ENCODE measurements at regions not wholly inside any gene's neighbourhood (a gene's known extent, or its start where the extent isn't known, plus 50 kb on each side); places are given as distances from the start of the nearest gene placed in this dataset.

GRCh38 chr1:38265293-38266196 lies 219.0 kb upstream of the POU3F1 start:
- peaks cover 5% of the 10 kb centered on the region for H3K9me3 Mint-ChIP-seq
- no peaks in the 10 kb centered on the region for H3K9me3 ChIP-seq (ENCODE audit: low read depth)
- peaks cover 10% of the 10 kb centered on the region for H3F3A ChIP-seq (ENCODE audit: low read depth)
- no peaks in the 10 kb centered on the region for H3K27me3 ChIP-seq
- no peak overlapping the region for H3K4me3 ChIP-seq
- H3K27ac ChIP-seq, result no peak overlapping the region
- no peak overlapping the region for H3K9ac ChIP-seq
- H2AFZ ChIP-seq (replicated peaks), result no peak overlapping the region
- no peak for DNase-seq (ENCODE audit: low spot score)
- no peaks in the 10 kb centered on the region for H4K20me1 ChIP-seq (ENCODE audit: low read depth)
- no peaks in the 10 kb centered on the region for H3K36me3 ChIP-seq
- no peak overlapping the region for H3K4me3 Mint-ChIP-seq
- H3K27ac Mint-ChIP-seq, result no peak overlapping the region
- H3K4me1 ChIP-seq, result peaks cover 9% of the 10 kb centered on the region
- peaks cover 23% of the 10 kb centered on the region for H3K4me1 Mint-ChIP-seq
- H3K36me3 Mint-ChIP-seq, result no peaks in the 10 kb centered on the region
- H3K27me3 Mint-ChIP-seq (ENCODE audit: insufficient read depth, low read depth), result peaks cover 12% of the 10 kb centered on the region
- H3K4me2 ChIP-seq, result no peak overlapping the region
- no peaks in the 10 kb centered on the region for H3K79me2 ChIP-seq (ENCODE audit: low read depth)
- no peak for TF ChIP-seq EZH2phosphoT487 (IDR thresholded peaks at IDR 0.05)
- TF ChIP-seq EZH2 (IDR thresholded peaks at IDR 0.05), result no peak
- TF ChIP-seq CTCF (IDR thresholded peaks at IDR 0.05), result no peak

- Histone ChIP-seq H3K9ac (no peak overlapping the region), H3K4me1 (peaks cover 3% of the 10 kb centered on the region), H3K79me2 (ENCODE audit: low read depth) (no peaks in the 10 kb centered on the region), H3F3A (ENCODE audit: low read depth) (no peaks in the 10 kb centered on the region), H3K27me3 (no peaks in the 10 kb centered on the region), H3K4me2 (no peak overlapping the region), H3K9me3 (ENCODE audit: low read depth) (no peaks in the 10 kb centered on the region), H4K20me1 (ENCODE audit: low read depth) (no peaks in the 10 kb centered on the region), H2AFZ (replicated peaks) (no peak overlapping the region), H3K36me3 (no peaks in the 10 kb centered on the region), H3K27ac (no peak overlapping the region), H3K4me3 (no peak overlapping the region)
- TF ChIP-seq EZH2 (IDR thresholded peaks at IDR 0.05) (no peak), CTCF (IDR thresholded peaks at IDR 0.05) (no peak), EZH2phosphoT487 (IDR thresholded peaks at IDR 0.05) (no peak)
- DNase-seq (ENCODE audit: low spot score), result no peak
- Mint-ChIP-seq H3K4me1 (peaks cover 10% of the 10 kb centered on the region), H3K4me3 (no peak overlapping the region), H3K9me3 (peaks cover 12% of the 10 kb centered on the region), H3K27me3 (ENCODE audit: insufficient read depth, low read depth) (peaks cover 7% of the 10 kb centered on the region), H3K36me3 (no peaks in the 10 kb centered on the region), H3K27ac (no peak overlapping the region)
Observed at GRCh38 chr1:38263438-38263837, 216.8 kb upstream of the POU3F1 start.

- Mint-ChIP-seq H3K4me3 (no peak overlapping the region), H3K27ac (no peak overlapping the region), H3K27me3 (ENCODE audit: insufficient read depth, low read depth) (peaks cover 12% of the 10 kb centered on the region)
Observed at GRCh38 chr1:38261574-38261973, 215.0 kb upstream of the POU3F1 start.

More at GRCh38 chr1:38261574-38261973, 215.0 kb upstream of the POU3F1 start:
- Histone ChIP-seq H3K4me2 (no peak overlapping the region), H4K20me1 (ENCODE audit: low read depth) (no peaks in the 10 kb centered on the region), H3K79me2 (ENCODE audit: low read depth) (no peaks in the 10 kb centered on the region), H3K9me3 (ENCODE audit: low read depth) (no peaks in the 10 kb centered on the region), H3K36me3 (no peaks in the 10 kb centered on the region), H3K4me1 (peaks cover 12% of the 10 kb centered on the region), H3K27me3 (no peaks in the 10 kb centered on the region), H2AFZ (replicated peaks) (no peak overlapping the region), H3F3A (ENCODE audit: low read depth) (no peaks in the 10 kb centered on the region), H3K27ac (no peak overlapping the region), H3K4me3 (no peak overlapping the region), H3K9ac (no peak overlapping the region)
- Mint-ChIP-seq H3K9me3 (peaks cover 12% of the 10 kb centered on the region), H3K4me1 (peaks cover 12% of the 10 kb centered on the region), H3K36me3 (no peaks in the 10 kb centered on the region)
- DNase-seq (ENCODE audit: low spot score), result no peak
- TF ChIP-seq CTCF (IDR thresholded peaks at IDR 0.05) (no peak), EZH2 (IDR thresholded peaks at IDR 0.05) (no peak), EZH2phosphoT487 (IDR thresholded peaks at IDR 0.05) (no peak)
